DMS114 treated with DMSO at 0.1 percent for 48 hours (cell line): ENCODE measurements at regions not wholly inside any gene's neighbourhood (a gene's known extent, or its start where the extent isn't known, plus 50 kb on each side); places are given as distances from the start of the nearest gene placed in this dataset.
"Not testable (repeated sequence)": the region's sequence is repeated elsewhere in the genome, so short reads cannot be mapped to it uniquely, and the experiment has no call there.

ENCODE experiments used
- DNase-seq: peaks from one replicate; lab custom pipeline; 2025; ENCODE audit not compliant: unreplicated experiment; lab: John Stamatoyannopoulos, UW

- no peak for DNase-seq
Measured at GRCh38 chr13:90997951-90998350, 349.5 kb upstream of the MIR17HG start.

- no peak for DNase-seq
Measured at GRCh38 chr13:90999401-90999800, 348.1 kb upstream of the MIR17HG start.

- DNase-seq = no peak
Measured at GRCh38 chr13:91001371-91001770, 346.1 kb upstream of the MIR17HG start.

- DNase-seq = no peak
Measured at GRCh38 chr13:91014696-91015095, 332.8 kb upstream of the MIR17HG start.

- peak; percentile 19 for DNase-seq
Measured at GRCh38 chr13:91017031-91017668, 330.3 kb upstream of the MIR17HG start.

- DNase-seq = no peak
Measured at GRCh38 chr13:91017669-91018053, 329.8 kb upstream of the MIR17HG start.

GRCh38 chr13:91020461-91021034 lies 326.9 kb upstream of the MIR17HG start:
- no peak for DNase-seq

- no peak for DNase-seq
Measured at GRCh38 chr13:91024157-91024792, 323.2 kb upstream of the MIR17HG start.

- no peak for DNase-seq
Measured at GRCh38 chr13:91025442-91025841, 322.0 kb upstream of the MIR17HG start.

GRCh38 chr13:91031508-91031907 lies 316.0 kb upstream of the MIR17HG start:
- DNase-seq = no peak

- no peak for DNase-seq
Measured at GRCh38 chr13:91032104-91032503, 315.4 kb upstream of the MIR17HG start.

GRCh38 chr13:91036886-91037285 lies 310.6 kb upstream of the MIR17HG start:
- DNase-seq = no peak

GRCh38 chr13:91042870-91043269 lies 304.6 kb upstream of the MIR17HG start:
- no peak for DNase-seq

- DNase-seq = peak; percentile 2
Measured at GRCh38 chr13:91045351-91046034, 302.0 kb upstream of the MIR17HG start.

- no peak for DNase-seq
Measured at GRCh38 chr13:91046715-91047327, 300.7 kb upstream of the MIR17HG start.

- DNase-seq = no peak
Measured at GRCh38 chr13:91050970-91051369, 296.5 kb upstream of the MIR17HG start.

- no peak for DNase-seq
Measured at GRCh38 chr13:91052876-91053275, 294.6 kb upstream of the MIR17HG start.

GRCh38 chr13:91053318-91054065 lies 294.0 kb upstream of the MIR17HG start:
- DNase-seq = no peak

- no peak for DNase-seq
Measured at GRCh38 chr13:91054902-91055301, 292.6 kb upstream of the MIR17HG start.

GRCh38 chr13:91056746-91057145 lies 290.7 kb upstream of the MIR17HG start:
- no peak for DNase-seq

GRCh38 chr13:91057507-91057906 lies 290.0 kb upstream of the MIR17HG start:
- not testable (repeated sequence) for DNase-seq
